Activated CD4-positive, alpha-beta T cell treated with anti-CD3 and anti-CD28 coated beads, Interleukin-2, amount 10 ng/mL, durations not matched to agents 7 days and 5 days (primary cell): ENCODE measurements at regions not wholly inside any gene's neighbourhood (a gene's known extent, or its start where the extent isn't known, plus 50 kb on each side); places are given as distances from the start of the nearest gene placed in this dataset.

Experiments
- CTCF ChIA-PET: fragments of 350-600 bp; sonication (Branson Sonifier 250); formaldehyde crosslinking; loops from one replicate; lab custom pipeline; 2021; ENCODE audit warnings: antibody characterized with exemption; lab: Charles Lee
- POLR2A ChIA-PET: fragments of 350-600 bp; sonication (Branson Sonifier 250); formaldehyde crosslinking; loops from one replicate; lab custom pipeline; 2021; ENCODE audit warnings: antibody characterized with exemption; lab: Charles Lee
- DNase-seq: peaks from one replicate; pipeline ENCODE4 v3.0.0-alpha.2; 2020
- H3K27ac Mint-ChIP-seq: one replicate; pipeline ENCODE4 v1.8.0; 2021; ENCODE audit warnings: mild to moderate bottlenecking, moderate library complexity, mixed read lengths
- H3K27me3 Mint-ChIP-seq: one replicate; pipeline ENCODE4 v1.8.0; 2021; ENCODE audit warnings: mixed read lengths
- H3K36me3 Mint-ChIP-seq: one replicate; pipeline ENCODE4 v1.8.0; 2021; ENCODE audit warnings: low read depth, mixed read lengths
- H3K4me1 Mint-ChIP-seq: one replicate; pipeline ENCODE4 v1.8.0; 2021; ENCODE audit warnings: mixed read lengths
- H3K4me3 Mint-ChIP-seq: one replicate; pipeline ENCODE4 v1.8.0; 2021; ENCODE audit warnings: mild to moderate bottlenecking, moderate library complexity, mixed read lengths
- H3K9me3 Mint-ChIP-seq: one replicate; pipeline ENCODE4 v1.8.0; 2021; ENCODE audit warnings: mixed read lengths

GRCh38 chr14:97757491-97757890 is 960.3 kb downstream of the VRK1 start:
- no peak for DNase-seq
- H3K27ac Mint-ChIP-seq: no peak overlapping the region
- no peaks in the 10 kb centered on the region for H3K9me3 Mint-ChIP-seq
- H3K27me3 Mint-ChIP-seq: no peaks in the 10 kb centered on the region
- no peaks in the 10 kb centered on the region for H3K36me3 Mint-ChIP-seq
- ChIA-PET POLR2A (no interaction called here), CTCF (interaction anchor here (1.5 kb wide), 1 partner anchor 30 kb away, joined by 4 read pairs; no protein-coding TSS in a partner anchor)
- H3K4me1 Mint-ChIP-seq: peaks cover 11% of the 10 kb centered on the region
- no peak overlapping the region for H3K4me3 Mint-ChIP-seq

GRCh38 chr14:97760050-97760449 is 962.9 kb downstream of the VRK1 start:
- peaks cover 18% of the 10 kb centered on the region for H3K4me1 Mint-ChIP-seq
- H3K4me3 Mint-ChIP-seq: no peak overlapping the region
- ChIA-PET CTCF (no interaction called here), POLR2A (no interaction called here)
- no peaks in the 10 kb centered on the region for H3K9me3 Mint-ChIP-seq
- DNase-seq: no peak
- no peak overlapping the region for H3K27ac Mint-ChIP-seq
- no peaks in the 10 kb centered on the region for H3K27me3 Mint-ChIP-seq
- no peaks in the 10 kb centered on the region for H3K36me3 Mint-ChIP-seq

GRCh38 chr14:97762386-97762785 is 965.2 kb downstream of the VRK1 start:
- Mint-ChIP-seq H3K9me3 (no peaks in the 10 kb centered on the region), H3K36me3 (no peaks in the 10 kb centered on the region), H3K27ac (no peak overlapping the region), H3K4me3 (no peak overlapping the region), H3K27me3 (no peaks in the 10 kb centered on the region), H3K4me1 (peaks cover 18% of the 10 kb centered on the region)
- ChIA-PET CTCF (no interaction called here), POLR2A (no interaction called here)
- DNase-seq: no peak

- ChIA-PET CTCF (interaction anchor here (0.5 kb wide), 1 partner anchor 885 kb away, joined by 4 read pairs; no protein-coding TSS in a partner anchor), POLR2A (no interaction called here)
- H3K36me3 Mint-ChIP-seq: no peaks in the 10 kb centered on the region
Measured at GRCh38 chr14:97771340-97772045, 974.3 kb downstream of the VRK1 start.

GRCh38 chr14:97773598-97773997 is 976.4 kb downstream of the VRK1 start:
- H3K36me3 Mint-ChIP-seq: peaks cover 4% of the 10 kb centered on the region
- H3K27ac Mint-ChIP-seq: no peak overlapping the region
- peaks cover 14% of the 10 kb centered on the region for H3K4me1 Mint-ChIP-seq
- POLR2A ChIA-PET: no interaction called here
- H3K4me3 Mint-ChIP-seq: no peak overlapping the region
- H3K9me3 Mint-ChIP-seq: peaks cover 4% of the 10 kb centered on the region
- DNase-seq: no peak
- CTCF ChIA-PET: interaction anchor here (0.5 to 0.9 kb wide), 2 partner anchors 131 to 169 kb away, joined by 3 read pairs; no protein-coding TSS in a partner anchor
- H3K27me3 Mint-ChIP-seq: no peaks in the 10 kb centered on the region

More at GRCh38 chr14:97771340-97772045, 974.3 kb downstream of the VRK1 start:
- no peak for DNase-seq
- Mint-ChIP-seq H3K9me3 (no peaks in the 10 kb centered on the region), H3K27ac (no peak overlapping the region), H3K4me1 (no peaks in the 10 kb centered on the region), H3K27me3 (no peaks in the 10 kb centered on the region), H3K4me3 (no peak overlapping the region)

GRCh38 chr14:97776890-97777558 is 979.8 kb downstream of the VRK1 start:
- DNase-seq: no peak
- Mint-ChIP-seq H3K9me3 (peaks cover 6% of the 10 kb centered on the region), H3K27me3 (no peaks in the 10 kb centered on the region), H3K36me3 (peaks cover 6% of the 10 kb centered on the region), H3K27ac (no peak overlapping the region), H3K4me1 (peaks cover 14% of the 10 kb centered on the region), H3K4me3 (no peak overlapping the region)
- POLR2A ChIA-PET: no interaction called here
- CTCF ChIA-PET: interaction anchor here (1.2 kb wide), 1 partner anchor 24 kb away, joined by 3 read pairs; no protein-coding TSS in a partner anchor

- Mint-ChIP-seq H3K36me3 (peaks cover 6% of the 10 kb centered on the region), H3K27ac (no peak overlapping the region), H3K9me3 (peaks cover 6% of the 10 kb centered on the region), H3K4me3 (no peak overlapping the region), H3K4me1 (peaks cover 14% of the 10 kb centered on the region), H3K27me3 (no peaks in the 10 kb centered on the region)
- no peak for DNase-seq
- POLR2A ChIA-PET: no interaction called here
- CTCF ChIA-PET: interaction anchor here (1.2 kb wide), 2 partner anchors 18 to 23 kb away, joined by 3 read pairs; no protein-coding TSS in a partner anchor
Measured at GRCh38 chr14:97777622-97778355, 980.6 kb downstream of the VRK1 start.

GRCh38 chr14:97779140-97779539 is 982.0 kb downstream of the VRK1 start:
- H3K27me3 Mint-ChIP-seq: no peaks in the 10 kb centered on the region
- H3K4me3 Mint-ChIP-seq: no peak overlapping the region
- H3K9me3 Mint-ChIP-seq: peaks cover 6% of the 10 kb centered on the region
- H3K27ac Mint-ChIP-seq: no peak overlapping the region
- DNase-seq: no peak
- CTCF ChIA-PET: no interaction called here
- peaks cover 22% of the 10 kb centered on the region for H3K4me1 Mint-ChIP-seq
- POLR2A ChIA-PET: no interaction called here
- H3K36me3 Mint-ChIP-seq: peaks cover 7% of the 10 kb centered on the region

- ChIA-PET POLR2A (no interaction called here), CTCF (no interaction called here)
- no peak overlapping the region for H3K4me3 Mint-ChIP-seq
- DNase-seq: no peak
- no peak overlapping the region for H3K27ac Mint-ChIP-seq
- H3K4me1 Mint-ChIP-seq: peaks cover 37% of the 10 kb centered on the region
- H3K27me3 Mint-ChIP-seq: no peaks in the 10 kb centered on the region
- H3K36me3 Mint-ChIP-seq: peaks cover 9% of the 10 kb centered on the region
- H3K9me3 Mint-ChIP-seq: peaks cover 8% of the 10 kb centered on the region
Measured at GRCh38 chr14:97780804-97781203, 983.6 kb downstream of the VRK1 start.

GRCh38 chr14:97781961-97782360 is 984.8 kb downstream of the VRK1 start:
- H3K4me1 Mint-ChIP-seq: peaks cover 44% of the 10 kb centered on the region

GRCh38 chr14:97782871-97783414 is 985.8 kb downstream of the VRK1 start:
- ChIA-PET CTCF (interaction anchor here (0.6 kb wide), 1 partner anchor 587 kb away, joined by 3 read pairs; no protein-coding TSS in a partner anchor), POLR2A (no interaction called here)
- H3K4me1 Mint-ChIP-seq: peaks cover 36% of the 10 kb centered on the region
- no peak overlapping the region for H3K27ac Mint-ChIP-seq
- H3K27me3 Mint-ChIP-seq: no peaks in the 10 kb centered on the region
- no peak overlapping the region for H3K4me3 Mint-ChIP-seq
- no peak for DNase-seq
- H3K9me3 Mint-ChIP-seq: peaks cover 8% of the 10 kb centered on the region
- H3K36me3 Mint-ChIP-seq: peaks cover 4% of the 10 kb centered on the region

More at GRCh38 chr14:97781961-97782360, 984.8 kb downstream of the VRK1 start:
- peaks cover 8% of the 10 kb centered on the region for H3K9me3 Mint-ChIP-seq
- DNase-seq: no peak
- H3K4me3 Mint-ChIP-seq: no peak overlapping the region
- H3K27me3 Mint-ChIP-seq: no peaks in the 10 kb centered on the region
- H3K36me3 Mint-ChIP-seq: peaks cover 9% of the 10 kb centered on the region
- no peak overlapping the region for H3K27ac Mint-ChIP-seq
- ChIA-PET POLR2A (interaction anchor here (0.6 kb wide), 1 partner anchor 281 kb away, joined by 3 read pairs; no protein-coding TSS in a partner anchor), CTCF (no interaction called here)

GRCh38 chr14:97785495-97785894 is 988.3 kb downstream of the VRK1 start:
- Mint-ChIP-seq H3K9me3 (peaks cover 3% of the 10 kb centered on the region), H3K27me3 (no peaks in the 10 kb centered on the region), H3K27ac (peak overlapping the region; percentile 25), H3K4me1 (peaks cover 44% of the 10 kb centered on the region), H3K36me3 (peaks cover 3% of the 10 kb centered on the region), H3K4me3 (no peak overlapping the region)
- peak; percentile 26 for DNase-seq
- ChIA-PET CTCF (no interaction called here), POLR2A (no interaction called here)
